ENCODE measurements at regions not wholly inside any gene's neighbourhood (a gene's known extent, or its start where the extent isn't known, plus 50 kb on each side); places are given as distances from the start of the nearest gene placed in this dataset.

DNA sequence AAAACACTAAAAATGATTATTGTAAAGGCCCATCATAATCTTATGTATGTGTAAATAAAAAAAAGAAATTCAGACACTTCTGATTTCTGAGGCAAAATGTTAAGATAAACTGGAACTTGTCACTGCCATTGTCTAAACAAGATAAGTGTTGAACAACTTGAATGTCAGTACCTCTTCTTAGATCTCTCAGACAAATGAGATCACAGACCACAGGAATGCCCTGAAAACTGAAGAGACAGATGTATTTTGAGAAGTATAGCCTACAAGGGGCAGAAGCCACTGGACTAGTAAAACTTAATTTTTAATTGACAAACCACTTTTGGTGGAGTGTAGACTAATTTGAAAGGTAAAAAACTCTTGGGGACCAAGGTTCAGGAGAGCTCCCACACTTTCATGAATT lies 375.5 kb upstream of the SLITRK5 start:
- TF ChIP-seq SP1 (IDR thresholded peaks at IDR 0.05) (no peak), NFRKB (IDR thresholded peaks at IDR 0.05) (no peak), FOXM1 (IDR thresholded peaks at IDR 0.05; ENCODE audit: borderline replicate concordance) (no peak), ELF4 (IDR thresholded peaks at IDR 0.05) (no peak), FOXK2 (IDR thresholded peaks at IDR 0.05) (no peak), BHLHE40 (IDR thresholded peaks at IDR 0.05; ENCODE audit: borderline replicate concordance) (no peak), HDGF (IDR thresholded peaks at IDR 0.05; ENCODE audit: borderline replicate concordance) (no peak), SUZ12 (IDR thresholded peaks at IDR 0.05) (no peak)
